HFFc6 (cell line): ENCODE measurements at regions not wholly inside any gene's neighbourhood (a gene's known extent, or its start where the extent isn't known, plus 50 kb on each side); places are given as distances from the start of the nearest gene placed in this dataset.

Experiments
- DNase-seq: peaks from one replicate; pipeline ENCODE4 v3.0.0-alpha.2; 2018
- H3K27ac Mint-ChIP-seq: 2 replicates; pipeline ENCODE4 v1.8.0; 2020; ENCODE audit warnings: mild to moderate bottlenecking, mixed read lengths
- H3K27me3 Mint-ChIP-seq: 2 replicates; pipeline ENCODE4 v1.8.0; 2021; ENCODE audit warnings: mild to moderate bottlenecking, moderate library complexity, mixed read lengths; ENCODE audit not compliant: insufficient read depth
- H3K36me3 Mint-ChIP-seq: 2 replicates; pipeline ENCODE4 v1.8.0; 2021; ENCODE audit warnings: low read depth, mixed read lengths
- H3K4me1 Mint-ChIP-seq: 2 replicates; pipeline ENCODE4 v1.8.0; 2020; ENCODE audit warnings: low read depth, mixed read lengths
- H3K4me3 Mint-ChIP-seq: 2 replicates; pipeline ENCODE4 v1.8.0; 2020; ENCODE audit warnings: mild to moderate bottlenecking, moderate library complexity, mixed read lengths
- H3K9me3 Mint-ChIP-seq: 2 replicates; pipeline ENCODE4 v1.8.0; 2020; ENCODE audit warnings: mild to moderate bottlenecking, mixed read lengths
- CTCF ChIP-seq: fragments of 200-600 bp; sonication (generic); IDR thresholded peaks from 2 replicates; pipeline ENCODE4 v1.5.0; 2021; ENCODE audit warnings: antibody characterized with exemption, mild to moderate bottlenecking

DNA sequence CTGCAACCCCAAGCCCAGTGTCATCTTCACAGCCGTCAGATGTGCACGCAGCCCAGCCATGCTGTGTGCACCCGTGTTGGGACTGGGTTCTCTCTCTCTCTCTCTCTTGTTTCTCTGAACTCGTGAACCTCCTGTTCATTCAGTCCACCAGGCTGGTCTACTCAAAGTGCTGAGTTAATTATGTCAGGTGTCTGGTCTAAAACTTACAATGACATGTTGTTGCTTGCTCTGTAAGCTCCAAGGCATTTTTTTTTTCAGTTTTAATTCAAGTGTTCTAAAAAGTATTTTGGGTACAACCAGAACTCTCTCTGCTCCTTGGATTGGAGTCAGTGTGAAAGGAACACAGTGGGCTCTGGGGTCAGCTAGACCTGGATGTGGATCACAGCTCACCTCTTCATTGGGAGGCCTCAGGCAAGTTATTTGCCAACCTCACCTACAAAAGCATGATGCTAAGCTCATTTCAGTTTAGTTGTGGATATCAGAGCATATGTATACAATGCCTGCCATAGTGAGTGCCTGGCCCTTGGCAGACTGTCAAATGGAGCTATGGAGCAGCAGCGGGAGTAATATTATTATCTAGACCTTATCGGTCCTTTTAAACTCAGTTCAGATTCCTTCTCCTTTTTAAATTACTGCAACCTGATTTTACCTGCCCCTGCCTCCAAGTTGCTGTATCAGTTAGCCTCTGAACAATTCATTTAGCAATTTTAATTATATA, 59.5 kb downstream of the PLEKHG1 start:
- Mint-ChIP-seq H3K9me3 (peaks cover 4% of the 10 kb centered on the region; the same call in 1 of the 2 replicates), H3K27ac (no peak overlapping the region), H3K4me3 (no peak overlapping the region), H3K36me3 (no peaks in the 10 kb centered on the region), H3K4me1 (no peaks in the 10 kb centered on the region), H3K27me3 (peaks cover 6% of the 10 kb centered on the region)
- TF ChIP-seq CTCF = no peak
- no peak for DNase-seq

DNA sequence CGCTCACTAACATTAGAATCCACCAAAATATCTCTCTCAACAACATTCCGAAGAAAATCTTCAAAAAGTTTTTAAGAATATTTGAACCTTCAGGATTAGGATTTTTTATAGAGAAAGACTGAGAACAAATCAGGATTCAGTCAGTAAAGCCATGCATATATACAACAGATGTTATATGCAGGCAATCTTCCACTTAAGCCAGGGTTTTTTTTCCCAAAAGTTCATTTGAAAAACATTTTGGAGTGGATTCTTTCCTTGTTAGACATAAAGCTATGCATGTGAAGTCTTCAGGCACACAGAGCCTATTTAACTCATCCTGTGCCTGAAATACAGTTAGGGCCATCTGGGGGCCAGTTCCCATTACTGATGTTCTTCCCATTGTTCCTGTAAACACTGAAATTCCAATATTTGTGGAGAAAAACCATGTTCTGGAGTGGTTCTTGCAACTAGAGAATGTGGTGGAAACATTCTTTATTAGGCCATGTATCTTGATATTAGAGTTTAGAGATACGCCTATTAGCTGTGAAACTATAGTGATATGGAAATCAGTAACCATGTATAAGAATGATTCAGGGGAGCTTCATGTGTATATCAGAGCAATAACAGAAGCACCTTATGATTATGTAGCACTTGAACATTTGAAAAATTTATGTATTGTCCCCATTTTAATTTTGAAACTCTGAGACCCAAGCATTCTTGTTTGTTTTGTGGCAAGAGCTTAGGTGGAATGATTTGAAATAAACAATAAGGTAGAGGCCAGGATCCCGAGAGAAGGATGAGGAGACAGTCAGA, 61.7 kb downstream of the PLEKHG1 start:
- no peak overlapping the region for H3K27ac Mint-ChIP-seq
- no peak for DNase-seq
- H3K36me3 Mint-ChIP-seq = no peaks in the 10 kb centered on the region
- TF ChIP-seq CTCF = no peak
- H3K9me3 Mint-ChIP-seq = peaks cover 4% of the 10 kb centered on the region; the same call in 1 of the 2 replicates
- H3K4me1 Mint-ChIP-seq = no peaks in the 10 kb centered on the region
- peaks cover 5% of the 10 kb centered on the region for H3K27me3 Mint-ChIP-seq
- no peak overlapping the region for H3K4me3 Mint-ChIP-seq

DNA sequence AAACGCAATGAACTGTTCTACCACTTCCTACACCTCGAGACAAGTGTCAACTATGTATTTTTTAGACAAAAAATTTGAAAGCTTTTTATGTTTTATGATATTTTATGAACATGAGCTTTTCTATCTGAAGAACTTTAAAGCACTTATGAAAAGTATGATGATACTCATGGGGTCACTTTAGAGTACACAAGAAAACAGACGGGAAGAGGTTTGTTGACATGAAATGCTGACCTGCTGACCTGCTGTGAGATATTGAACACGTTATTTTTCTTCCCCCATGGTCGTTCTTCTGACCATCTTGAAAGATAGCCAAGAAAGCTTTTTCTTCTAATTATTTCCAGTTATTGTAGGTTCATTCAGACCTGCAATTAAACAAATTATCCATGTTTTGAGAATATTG, 63.1 kb downstream of the PLEKHG1 start:
- peaks cover 4% of the 10 kb centered on the region; the same call in 1 of the 2 replicates for H3K9me3 Mint-ChIP-seq
- TF ChIP-seq CTCF = no peak
- H3K36me3 Mint-ChIP-seq = no peaks in the 10 kb centered on the region
- H3K4me3 Mint-ChIP-seq = no peak overlapping the region
- H3K27ac Mint-ChIP-seq = no peak overlapping the region
- H3K27me3 Mint-ChIP-seq = peaks cover 5% of the 10 kb centered on the region
- H3K4me1 Mint-ChIP-seq = no peaks in the 10 kb centered on the region
- no peak for DNase-seq

DNA sequence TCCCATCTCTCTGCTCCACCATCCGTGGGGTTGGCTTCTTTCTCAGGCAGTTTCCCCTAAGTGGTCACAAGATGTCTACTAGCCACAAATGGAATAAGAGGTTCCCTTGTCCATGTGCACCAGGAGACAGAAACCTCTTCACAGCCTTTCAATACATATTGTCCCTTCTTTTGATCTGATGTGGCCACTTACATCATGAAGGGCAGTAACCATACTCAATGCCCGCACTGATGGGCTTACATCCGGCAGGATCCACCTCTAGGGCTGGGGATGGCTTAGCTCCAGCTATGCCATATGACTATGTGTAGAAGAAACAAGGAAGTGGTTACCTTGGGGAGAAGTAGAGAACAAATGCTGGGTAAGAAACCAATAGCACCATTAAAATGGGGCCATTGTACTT, 64.4 kb downstream of the PLEKHG1 start:
- DNase-seq = no peak
- H3K4me1 Mint-ChIP-seq = no peaks in the 10 kb centered on the region
- no peak overlapping the region for H3K4me3 Mint-ChIP-seq
- peaks cover 2% of the 10 kb centered on the region; the same call in 1 of the 2 replicates for H3K27me3 Mint-ChIP-seq
- H3K27ac Mint-ChIP-seq = no peak overlapping the region
- TF ChIP-seq CTCF = no peak
- H3K9me3 Mint-ChIP-seq = peaks cover 4% of the 10 kb centered on the region; the same call in 1 of the 2 replicates
- no peaks in the 10 kb centered on the region for H3K36me3 Mint-ChIP-seq

- H3K9me3 Mint-ChIP-seq = no peaks in the 10 kb centered on the region; the same call in 1 of the 2 replicates
- peaks cover 2% of the 10 kb centered on the region; the same call in 1 of the 2 replicates for H3K27me3 Mint-ChIP-seq
- no peak overlapping the region for H3K4me3 Mint-ChIP-seq
- TF ChIP-seq CTCF = no peak
- no peaks in the 10 kb centered on the region for H3K4me1 Mint-ChIP-seq
- no peaks in the 10 kb centered on the region for H3K36me3 Mint-ChIP-seq
- DNase-seq = no peak
- H3K27ac Mint-ChIP-seq = no peak overlapping the region
Measured at GRCh38 chr6:150666071-150666470, 66.4 kb downstream of the PLEKHG1 start.
